ENCODE measurements at regions not wholly inside any gene's neighbourhood (a gene's known extent, or its start where the extent isn't known, plus 50 kb on each side); places are given as distances from the start of the nearest gene placed in this dataset.

- TF ChIP-seq CTCF (IDR thresholded peaks at IDR 0.05; ENCODE audit: poor library complexity, severe bottlenecking), result peak; percentile 11
- no peaks in the 10 kb centered on the region for H3K27me3 ChIP-seq (ENCODE audit: insufficient read depth, poor library complexity, severe bottlenecking)
- H3K9me3 ChIP-seq (ENCODE audit: severe bottlenecking), result no peaks in the 10 kb centered on the region
- peaks cover 8% of the 10 kb centered on the region for H3K4me1 ChIP-seq (ENCODE audit: insufficient read depth, poor library complexity, severe bottlenecking)
- H3K4me3 ChIP-seq (ENCODE audit: severe bottlenecking), result no peak overlapping the region
- no peak for DNase-seq (ENCODE audit: low spot score)
- H3K36me3 ChIP-seq (ENCODE audit: low read depth), result no peaks in the 10 kb centered on the region
- no peak overlapping the region for H3K27ac ChIP-seq (ENCODE audit: poor library complexity, severe bottlenecking)
- no peak for ATAC-seq (ENCODE audit: low read depth)
Measured at GRCh38 chr1:243946946-243947345, 96.9 kb upstream of the AKT3 start.

- Histone ChIP-seq H3K4me1 (ENCODE audit: insufficient read depth, poor library complexity, severe bottlenecking) (peaks cover 8% of the 10 kb centered on the region), H3K27ac (ENCODE audit: poor library complexity, severe bottlenecking) (no peak overlapping the region), H3K36me3 (ENCODE audit: low read depth) (no peaks in the 10 kb centered on the region), H3K4me3 (ENCODE audit: severe bottlenecking) (no peak overlapping the region), H3K27me3 (ENCODE audit: insufficient read depth, poor library complexity, severe bottlenecking) (no peaks in the 10 kb centered on the region), H3K9me3 (ENCODE audit: severe bottlenecking) (no peaks in the 10 kb centered on the region)
- no peak for TF ChIP-seq CTCF (IDR thresholded peaks at IDR 0.05; ENCODE audit: poor library complexity, severe bottlenecking)
- no peak for ATAC-seq (ENCODE audit: low read depth)
- no peak for DNase-seq (ENCODE audit: low spot score)
Measured at GRCh38 chr1:243946253-243946652, 96.2 kb upstream of the AKT3 start.

- H3K4me1 ChIP-seq (ENCODE audit: insufficient read depth, poor library complexity, severe bottlenecking), result peaks cover 8% of the 10 kb centered on the region
- H3K27ac ChIP-seq (ENCODE audit: poor library complexity, severe bottlenecking), result no peak overlapping the region
- ATAC-seq (ENCODE audit: low read depth), result no peak
- no peaks in the 10 kb centered on the region for H3K9me3 ChIP-seq (ENCODE audit: severe bottlenecking)
- no peaks in the 10 kb centered on the region for H3K27me3 ChIP-seq (ENCODE audit: insufficient read depth, poor library complexity, severe bottlenecking)
- DNase-seq (ENCODE audit: low spot score), result no peak
- H3K36me3 ChIP-seq (ENCODE audit: low read depth), result no peaks in the 10 kb centered on the region
- no peak overlapping the region for H3K4me3 ChIP-seq (ENCODE audit: severe bottlenecking)
- TF ChIP-seq CTCF (IDR thresholded peaks at IDR 0.05; ENCODE audit: poor library complexity, severe bottlenecking), result no peak
Measured at GRCh38 chr1:243945727-243946126, 95.7 kb upstream of the AKT3 start.

GRCh38 chr1:243944429-243945160 is 94.6 kb upstream of the AKT3 start:
- no peaks in the 10 kb centered on the region for H3K36me3 ChIP-seq (ENCODE audit: low read depth)
- ATAC-seq (ENCODE audit: low read depth) (peak; percentile 99), DNase-seq (ENCODE audit: low spot score) (peak; percentile 86)
- no peak overlapping the region for H3K4me3 ChIP-seq (ENCODE audit: severe bottlenecking)
- H3K4me1 ChIP-seq (ENCODE audit: insufficient read depth, poor library complexity, severe bottlenecking), result peaks cover 5% of the 10 kb centered on the region
- no peak for TF ChIP-seq CTCF (IDR thresholded peaks at IDR 0.05; ENCODE audit: poor library complexity, severe bottlenecking)
- no peak overlapping the region for H3K27ac ChIP-seq (ENCODE audit: poor library complexity, severe bottlenecking)
- no peaks in the 10 kb centered on the region for H3K9me3 ChIP-seq (ENCODE audit: severe bottlenecking)
- H3K27me3 ChIP-seq (ENCODE audit: insufficient read depth, poor library complexity, severe bottlenecking), result no peaks in the 10 kb centered on the region

- ATAC-seq (ENCODE audit: low read depth) (no peak), DNase-seq (ENCODE audit: low spot score) (no peak)
- Histone ChIP-seq H3K9me3 (ENCODE audit: severe bottlenecking) (no peaks in the 10 kb centered on the region), H3K36me3 (ENCODE audit: low read depth) (no peaks in the 10 kb centered on the region), H3K27ac (ENCODE audit: poor library complexity, severe bottlenecking) (no peak overlapping the region), H3K27me3 (ENCODE audit: insufficient read depth, poor library complexity, severe bottlenecking) (no peaks in the 10 kb centered on the region), H3K4me3 (ENCODE audit: severe bottlenecking) (no peak overlapping the region), H3K4me1 (ENCODE audit: insufficient read depth, poor library complexity, severe bottlenecking) (peaks cover 5% of the 10 kb centered on the region)
- TF ChIP-seq CTCF (IDR thresholded peaks at IDR 0.05; ENCODE audit: poor library complexity, severe bottlenecking), result no peak
Measured at GRCh38 chr1:243943671-243944428, 93.8 kb upstream of the AKT3 start.

Data from RWPE2 (cell line).